ENCODE measurements at regions not wholly inside any gene's neighbourhood (a gene's known extent, or its start where the extent isn't known, plus 50 kb on each side); places are given as distances from the start of the nearest gene placed in this dataset.

- H2AFZ ChIP-seq (ENCODE audit: low read depth) = no peak overlapping the region
- 64% methylated on average over 1 of the region's 1 CpG for WGBS (ENCODE audit: low lambda C conversion rate)
- CTCF ChIA-PET = no interaction called here
- no peak for DNase-seq
- no peak overlapping the region for H3K4me2 ChIP-seq
- no peak overlapping the region for H3K9ac ChIP-seq
- H3K79me2 ChIP-seq (ENCODE audit: insufficient read depth) = no peaks in the 10 kb centered on the region
- peak overlapping the region in 1 of 2 experiments; percentile 14; a peak in 1 of 4 replicates for H3K27ac ChIP-seq (ENCODE audit: low read depth in 2 of 2, low read length in 1 of 2)
- H3K27me3 ChIP-seq (ENCODE audit: insufficient read depth) = no peaks in the 10 kb centered on the region
- POLR2A ChIA-PET = no interaction called here
- H4K20me1 ChIP-seq (ENCODE audit: insufficient read depth) = no peaks in the 10 kb centered on the region
- TF ChIP-seq, protein P1, sequence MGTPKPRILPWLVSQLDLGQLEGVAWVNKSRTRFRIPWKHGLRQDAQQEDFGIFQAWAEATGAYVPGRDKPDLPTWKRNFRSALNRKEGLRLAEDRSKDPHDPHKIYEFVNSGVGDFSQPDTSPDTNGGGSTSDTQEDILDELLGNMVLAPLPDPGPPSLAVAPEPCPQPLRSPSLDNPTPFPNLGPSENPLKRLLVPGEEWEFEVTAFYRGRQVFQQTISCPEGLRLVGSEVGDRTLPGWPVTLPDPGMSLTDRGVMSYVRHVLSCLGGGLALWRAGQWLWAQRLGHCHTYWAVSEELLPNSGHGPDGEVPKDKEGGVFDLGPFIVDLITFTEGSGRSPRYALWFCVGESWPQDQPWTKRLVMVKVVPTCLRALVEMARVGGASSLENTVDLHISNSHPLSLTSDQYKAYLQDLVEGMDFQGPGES (IDR thresholded peaks at IDR 0.05; ENCODE audit: low read depth, low read length) = no peak
- TF ChIP-seq TAF1 (IDR thresholded peaks at IDR 0.05; ENCODE audit: borderline replicate concordance, low read depth, low read length) (no peak), GABPA (IDR thresholded peaks at IDR 0.05; ENCODE audit: low read depth) (no peak), JUND (IDR thresholded peaks at IDR 0.05) (no peak), MEF2A (IDR thresholded peaks at IDR 0.05; ENCODE audit: borderline replicate concordance, low read depth) (no peak), NFIC (IDR thresholded peaks at IDR 0.05; ENCODE audit: borderline replicate concordance) (no peak), CHD2 (IDR thresholded peaks at IDR 0.05; ENCODE audit: low read length, partially characterized antibody) (no peak)
- H3K4me3 ChIP-seq (ENCODE audit: low read depth in 2 of 2, low read length in 1 of 2) = no peak overlapping the region
- H3K4me1 ChIP-seq (ENCODE audit: control insufficient read depth in 1 of 2, insufficient read depth in 2 of 2, low read depth in 1 of 2, low read length in 1 of 2) = peaks cover 4 to 13% of the 10 kb centered on the region in 2 experiments; a peak in 2 of 4 replicates
- no peaks in the 10 kb centered on the region for H3K9me3 ChIP-seq
- H3K36me3 ChIP-seq (replicated peaks in 1 of 2; ENCODE audit: control insufficient read depth in 1 of 2, insufficient read depth in 2 of 2, low read length in 1 of 2) = no peaks in the 10 kb centered on the region
- no peaks in the 10 kb centered on the region for H3K9me2 ChIP-seq
- no peaks in the 10 kb centered on the region for H3F3A ChIP-seq (replicated peaks; ENCODE audit: insufficient read depth)
These were observed 376.8 kb upstream of the THBS1 start for GRCh38 chr15:39204031-39204430.

- ChIA-PET CTCF (interaction anchor here (1.0 kb wide), 1 partner anchor 8 kb away, joined by 3 read pairs; no protein-coding TSS in a partner anchor), POLR2A (no interaction called here)
- Histone ChIP-seq H3K79me2 (ENCODE audit: insufficient read depth) (no peaks in the 10 kb centered on the region), H3K27me3 (ENCODE audit: insufficient read depth) (no peaks in the 10 kb centered on the region), H3K27ac (ENCODE audit: low read depth in 2 of 2, low read length in 1 of 2) (no peak overlapping the region), H3K9me3 (no peaks in the 10 kb centered on the region), H3F3A (replicated peaks; ENCODE audit: insufficient read depth) (no peaks in the 10 kb centered on the region), H3K36me3 (replicated peaks in 1 of 2; ENCODE audit: control insufficient read depth in 1 of 2, insufficient read depth in 2 of 2, low read length in 1 of 2) (no peaks in the 10 kb centered on the region), H3K4me3 (ENCODE audit: low read depth in 2 of 2, low read length in 1 of 2) (no peak overlapping the region), H4K20me1 (ENCODE audit: insufficient read depth) (no peaks in the 10 kb centered on the region), H3K4me1 (ENCODE audit: control insufficient read depth in 1 of 2, insufficient read depth in 2 of 2, low read depth in 1 of 2, low read length in 1 of 2) (peaks cover 0 to 13% of the 10 kb centered on the region in 2 experiments; a peak in 1 of 4 replicates), H3K4me2 (no peak overlapping the region), H3K9me2 (no peaks in the 10 kb centered on the region), H3K9ac (no peak overlapping the region), H2AFZ (ENCODE audit: low read depth) (no peak overlapping the region)
- no peak for DNase-seq
- TF ChIP-seq SIN3A (IDR thresholded peaks at IDR 0.05; ENCODE audit: borderline replicate concordance, low read depth, low read length) (no peak), TCF12 (IDR thresholded peaks at IDR 0.05) (no peak), TEAD4 (IDR thresholded peaks at IDR 0.05; ENCODE audit: borderline replicate concordance, insufficient read depth) (no peak), FOXM1 (IDR thresholded peaks at IDR 0.05; ENCODE audit: low read depth) (no peak)
These were observed 375.8 kb upstream of the THBS1 start for GRCh38 chr15:39205081-39205480.

Data from SK-N-SH (cell line).